Loucy (cell line): ENCODE measurements at regions not wholly inside any gene's neighbourhood (a gene's known extent, or its start where the extent isn't known, plus 50 kb on each side); places are given as distances from the start of the nearest gene placed in this dataset.

Source experiments
- EZH2phosphoT487 ChIP-seq: fragments of 200-600 bp; IDR thresholded peaks from 2 replicates; pipeline ENCODE4 v1.6.1; 2018; ENCODE audit warnings: antibody characterized with exemption, mild to moderate bottlenecking, moderate library complexity, borderline replicate concordance
- TF ChIP-seq, protein P1 (sequence below): fragments of 200-600 bp; sonication (generic); conservative IDR thresholded peaks from 2 replicates; pipeline ENCODE4 v1.5.1; 2014; ENCODE audit warnings: mild to moderate bottlenecking, antibody characterized with exemption, low read length

DNA sequence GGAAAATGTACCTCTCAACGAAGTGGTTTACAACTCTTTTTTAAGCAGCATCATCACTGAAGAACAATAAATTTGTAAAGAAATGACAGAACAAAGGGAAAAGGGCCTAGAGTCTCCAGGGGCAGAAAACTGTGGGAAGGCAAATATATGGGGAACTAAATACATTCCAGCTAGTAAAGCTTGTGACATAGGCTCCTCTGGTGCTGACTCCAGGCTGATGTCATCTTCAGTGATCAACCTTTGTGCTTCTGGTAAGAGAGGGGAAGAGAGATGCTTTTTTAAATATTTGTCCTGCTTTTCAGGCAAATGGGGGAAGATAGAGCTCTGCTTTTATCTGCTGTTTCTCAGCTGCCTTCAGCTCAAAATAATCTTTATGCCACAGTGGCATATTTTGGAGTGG is 323.2 kb downstream of the LRRIQ3 start:
- TF ChIP-seq, protein P1, sequence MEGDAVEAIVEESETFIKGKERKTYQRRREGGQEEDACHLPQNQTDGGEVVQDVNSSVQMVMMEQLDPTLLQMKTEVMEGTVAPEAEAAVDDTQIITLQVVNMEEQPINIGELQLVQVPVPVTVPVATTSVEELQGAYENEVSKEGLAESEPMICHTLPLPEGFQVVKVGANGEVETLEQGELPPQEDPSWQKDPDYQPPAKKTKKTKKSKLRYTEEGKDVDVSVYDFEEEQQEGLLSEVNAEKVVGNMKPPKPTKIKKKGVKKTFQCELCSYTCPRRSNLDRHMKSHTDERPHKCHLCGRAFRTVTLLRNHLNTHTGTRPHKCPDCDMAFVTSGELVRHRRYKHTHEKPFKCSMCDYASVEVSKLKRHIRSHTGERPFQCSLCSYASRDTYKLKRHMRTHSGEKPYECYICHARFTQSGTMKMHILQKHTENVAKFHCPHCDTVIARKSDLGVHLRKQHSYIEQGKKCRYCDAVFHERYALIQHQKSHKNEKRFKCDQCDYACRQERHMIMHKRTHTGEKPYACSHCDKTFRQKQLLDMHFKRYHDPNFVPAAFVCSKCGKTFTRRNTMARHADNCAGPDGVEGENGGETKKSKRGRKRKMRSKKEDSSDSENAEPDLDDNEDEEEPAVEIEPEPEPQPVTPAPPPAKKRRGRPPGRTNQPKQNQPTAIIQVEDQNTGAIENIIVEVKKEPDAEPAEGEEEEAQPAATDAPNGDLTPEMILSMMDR = no peak
- no peak for TF ChIP-seq EZH2phosphoT487
